SH-SY5Y (cell line): ENCODE measurements at regions not wholly inside any gene's neighbourhood (a gene's known extent, or its start where the extent isn't known, plus 50 kb on each side); places are given as distances from the start of the nearest gene placed in this dataset.

Source experiments
- GATA2 ChIP-seq: IDR thresholded peaks from 2 replicates; pipeline ENCODE4 v1.6.1; 2011; ENCODE audit warnings: mild to moderate bottlenecking, low read depth, low read length
- GATA3 ChIP-seq: IDR thresholded peaks from 2 replicates; pipeline ENCODE4 v1.6.1; 2011; ENCODE audit warnings: low read depth, mild to moderate bottlenecking, low read length, moderate library complexity

DNA sequence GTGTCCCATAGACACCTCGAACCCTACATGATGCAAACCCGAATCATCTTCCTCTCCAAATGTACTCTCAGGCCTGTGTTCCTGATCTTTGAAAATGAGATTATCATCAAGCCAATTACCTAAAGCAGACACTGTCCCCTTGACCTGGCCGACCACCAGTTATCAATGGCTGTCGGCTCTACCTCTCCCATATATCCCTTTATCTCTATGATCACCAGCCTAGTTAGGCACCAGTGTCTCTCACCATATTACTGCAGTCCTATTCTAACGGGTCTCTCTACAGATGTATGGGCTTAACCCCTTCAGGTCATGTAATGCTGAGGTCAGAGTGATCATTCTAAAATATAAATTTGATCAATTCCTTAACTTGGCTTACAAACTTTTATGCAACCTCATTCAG, 234.9 kb upstream of the MARCKS start:
- TF ChIP-seq GATA2 (0 out of 2 replicates have a peak, but pooled peaks have one; percentile 39), GATA3 (peak; percentile 54; the same call in 1 of the 2 replicates)
